Gastroesophageal sphincter (tissue), 3 donors: ENCODE measurements at regions not wholly inside any gene's neighbourhood (a gene's known extent, or its start where the extent isn't known, plus 50 kb on each side); places are given as distances from the start of the nearest gene placed in this dataset.

ENCODE experiments used
- CTCF ChIP-seq, 4 experiments: fragments of 200-600 bp in 2 of 4; fragments of 450-650 bp in 2 of 4; sonication (generic) in 1 of 4; IDR thresholded peaks; one replicate each; pipeline ENCODE4 v1.5.1; 2017 to 2019; ENCODE audit warnings: antibody characterized with exemption in 4 of 4, mild to moderate bottlenecking in 2 of 4, moderate library complexity in 2 of 4
- EP300 ChIP-seq: sonication (generic); formaldehyde crosslinking; IDR thresholded peaks from one replicate; pipeline ENCODE4 v1.6.1; 2017; ENCODE audit warnings: antibody characterized with exemption, mild to moderate bottlenecking
- POLR2A ChIP-seq, 2 donors: fragments of 450-650 bp; IDR thresholded peaks; one replicate each; pipeline ENCODE4 v1.6.1; 2017; ENCODE audit warnings: antibody characterized with exemption in 2 of 2, mild to moderate bottlenecking in 2 of 2, moderate library complexity in 1 of 2
- POLR2AphosphoS5 ChIP-seq: sonication (generic); formaldehyde crosslinking; IDR thresholded peaks from one replicate; pipeline ENCODE4 v1.6.1; 2017; ENCODE audit warnings: antibody characterized with exemption

GRCh38 chr1:14482784-14483450 is 115.6 kb upstream of the KAZN start:
- TF ChIP-seq CTCF (IDR thresholded peaks at IDR 0.05) (no peak), POLR2A (IDR thresholded peaks at IDR 0.05) (no peak), EP300 (no peak), POLR2AphosphoS5 (no peak)
